ENCODE measurements at regions not wholly inside any gene's neighbourhood (a gene's known extent, or its start where the extent isn't known, plus 50 kb on each side); places are given as distances from the start of the nearest gene placed in this dataset.
"Not testable (repeated sequence)": the region's sequence is repeated elsewhere in the genome, so short reads cannot be mapped to it uniquely, and the experiment has no call there.

- DNase-seq, result no peak
Measured at GRCh38 chr3:75395580-75396315, 268.4 kb upstream of the FRG2C start.

- DNase-seq, result no peak
Measured at GRCh38 chr3:75396316-75396802, 267.8 kb upstream of the FRG2C start.

GRCh38 chr3:75397486-75397885 lies 266.6 kb upstream of the FRG2C start:
- DNase-seq, result not testable (repeated sequence)

- not testable (repeated sequence) for DNase-seq
Measured at GRCh38 chr3:75422101-75422945, 241.8 kb upstream of the FRG2C start.

- DNase-seq, result not testable (repeated sequence)
Measured at GRCh38 chr3:75425379-75425778, 238.7 kb upstream of the FRG2C start.

- DNase-seq, result not testable (repeated sequence)
Measured at GRCh38 chr3:75427486-75427885, 236.6 kb upstream of the FRG2C start.

- DNase-seq, result not testable (repeated sequence)
Measured at GRCh38 chr3:75427906-75428305, 236.2 kb upstream of the FRG2C start.

GRCh38 chr3:75429561-75430220 lies 234.4 kb upstream of the FRG2C start:
- peak; percentile 15 to 25 for DNase-seq

GRCh38 chr3:75430406-75430805 lies 233.7 kb upstream of the FRG2C start:
- not testable (repeated sequence) for DNase-seq

GRCh38 chr3:75431120-75431519 lies 233.0 kb upstream of the FRG2C start:
- DNase-seq, result not testable (repeated sequence)

GRCh38 chr3:75432466-75432865 lies 231.7 kb upstream of the FRG2C start:
- not testable (repeated sequence) for DNase-seq

- not testable (repeated sequence) for DNase-seq
Measured at GRCh38 chr3:75432885-75433284, 231.2 kb upstream of the FRG2C start.

GRCh38 chr3:75433295-75433694 lies 230.8 kb upstream of the FRG2C start:
- DNase-seq, result not testable (repeated sequence)

- not testable (repeated sequence) for DNase-seq
Measured at GRCh38 chr3:75434276-75434912, 229.7 kb upstream of the FRG2C start.

- peak; percentile 91 to 98 for DNase-seq
Measured at GRCh38 chr3:75434913-75435793, 229.0 kb upstream of the FRG2C start.

- DNase-seq, result peak in 1 of 2 donors; percentile 48
Measured at GRCh38 chr3:75435794-75436400, 228.2 kb upstream of the FRG2C start.

- not testable (repeated sequence) for DNase-seq
Measured at GRCh38 chr3:75440986-75441385, 223.1 kb upstream of the FRG2C start.

- not testable (repeated sequence) for DNase-seq
Measured at GRCh38 chr3:75444634-75445033, 219.5 kb upstream of the FRG2C start.

GRCh38 chr3:75445234-75445633 lies 218.9 kb upstream of the FRG2C start:
- not testable (repeated sequence) for DNase-seq

- not testable (repeated sequence) for DNase-seq
Measured at GRCh38 chr3:75446948-75447347, 217.2 kb upstream of the FRG2C start.

- peak in 1 of 2 donors; percentile 1 for DNase-seq
Measured at GRCh38 chr3:75453328-75453727, 210.8 kb upstream of the FRG2C start.

Measured in hippocampal formation (tissue), 2 donors.